ENCODE measurements at regions not wholly inside any gene's neighbourhood (a gene's known extent, or its start where the extent isn't known, plus 50 kb on each side); places are given as distances from the start of the nearest gene placed in this dataset.

- no peak for TF ChIP-seq CTCF (IDR thresholded peaks at IDR 0.05)
- no peak for TF ChIP-seq EZH2phosphoT487 (IDR thresholded peaks at IDR 0.05)
These were observed 69.4 kb upstream of the USP25 start for GRCh38 chr21:15660423-15660804.

Data from neural progenitor cell (in vitro differentiated cells).